Panc1 (cell line): ENCODE measurements at regions not wholly inside any gene's neighbourhood (a gene's known extent, or its start where the extent isn't known, plus 50 kb on each side); places are given as distances from the start of the nearest gene placed in this dataset.

Experiments
- CTCF ChIP-seq: fragments of 450-650 bp; IDR thresholded peaks from 2 replicates; pipeline ENCODE4 v1.5.1; 2017; ENCODE audit warnings: mild to moderate bottlenecking
- REST ChIP-seq, 2 experiments: IDR thresholded peaks; 2 replicates each; pipeline ENCODE4 v1.6.1; 2011 to 2012; ENCODE audit warnings: low read depth in 2 of 2, control low read depth in 1 of 2, low read length in 1 of 2, mild to moderate bottlenecking in 1 of 2, moderate library complexity in 1 of 2; ENCODE audit not compliant: insufficient read depth in 1 of 2

GRCh38 chr3:152683521-152683999 lies 151.4 kb upstream of the P2RY1 start:
- TF ChIP-seq CTCF (no peak), REST (IDR thresholded peaks at IDR 0.05; ENCODE audit: insufficient read depth in 1 of 2, low read depth in 2 of 2, low read length in 1 of 2) (no peak)
